ENCODE measurements at regions not wholly inside any gene's neighbourhood (a gene's known extent, or its start where the extent isn't known, plus 50 kb on each side); places are given as distances from the start of the nearest gene placed in this dataset.

DNA sequence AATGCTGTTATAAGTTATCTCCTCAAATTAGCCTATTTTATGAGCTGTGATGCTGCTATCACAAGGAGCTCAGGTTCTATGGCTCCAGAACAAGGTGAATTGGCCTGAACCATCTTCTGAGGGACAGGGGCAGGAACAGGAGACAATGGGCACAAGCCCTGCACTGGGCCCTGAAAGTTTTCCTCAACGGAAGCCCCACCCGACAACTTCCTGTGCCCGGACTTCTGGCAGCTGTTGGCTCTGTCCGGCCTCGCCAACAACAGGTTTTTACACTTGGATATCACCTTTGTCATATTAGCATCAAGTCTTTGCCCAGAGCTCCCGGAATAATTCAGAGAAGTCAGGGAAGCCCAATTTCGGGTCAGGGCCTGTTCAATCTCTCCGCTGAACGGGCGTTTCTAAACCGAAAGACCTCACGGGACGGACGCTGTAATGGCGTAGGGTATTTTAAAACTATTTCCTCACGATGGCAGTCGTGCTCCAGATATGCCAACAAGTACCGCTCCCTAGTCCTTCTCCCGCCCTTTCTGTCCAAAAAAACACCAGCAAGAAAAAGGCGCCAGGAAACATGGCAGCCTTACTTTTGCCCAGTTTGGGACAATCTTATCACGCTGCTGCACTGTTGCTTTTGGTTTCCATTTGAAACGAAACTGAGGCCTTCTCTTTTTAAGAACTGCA is 201.0 kb upstream of the STK26 start:
- peak overlapping the region; percentile 39 to 61 for H3K4me3 ChIP-seq
- no peaks in the 10 kb centered on the region for H3K9me3 ChIP-seq
- peak; percentile 33 to 89 for DNase-seq (ENCODE audit: low spot score in 2 of 2)
- peak overlapping the region; percentile 76 to 77 for H3K27ac ChIP-seq
- intact Hi-C loops (cut with DNase I): no loop called here
- no peaks in the 10 kb centered on the region for H3K27me3 ChIP-seq
- H3K4me1 ChIP-seq: no peaks in the 10 kb centered on the region
- TF ChIP-seq, protein P1, sequence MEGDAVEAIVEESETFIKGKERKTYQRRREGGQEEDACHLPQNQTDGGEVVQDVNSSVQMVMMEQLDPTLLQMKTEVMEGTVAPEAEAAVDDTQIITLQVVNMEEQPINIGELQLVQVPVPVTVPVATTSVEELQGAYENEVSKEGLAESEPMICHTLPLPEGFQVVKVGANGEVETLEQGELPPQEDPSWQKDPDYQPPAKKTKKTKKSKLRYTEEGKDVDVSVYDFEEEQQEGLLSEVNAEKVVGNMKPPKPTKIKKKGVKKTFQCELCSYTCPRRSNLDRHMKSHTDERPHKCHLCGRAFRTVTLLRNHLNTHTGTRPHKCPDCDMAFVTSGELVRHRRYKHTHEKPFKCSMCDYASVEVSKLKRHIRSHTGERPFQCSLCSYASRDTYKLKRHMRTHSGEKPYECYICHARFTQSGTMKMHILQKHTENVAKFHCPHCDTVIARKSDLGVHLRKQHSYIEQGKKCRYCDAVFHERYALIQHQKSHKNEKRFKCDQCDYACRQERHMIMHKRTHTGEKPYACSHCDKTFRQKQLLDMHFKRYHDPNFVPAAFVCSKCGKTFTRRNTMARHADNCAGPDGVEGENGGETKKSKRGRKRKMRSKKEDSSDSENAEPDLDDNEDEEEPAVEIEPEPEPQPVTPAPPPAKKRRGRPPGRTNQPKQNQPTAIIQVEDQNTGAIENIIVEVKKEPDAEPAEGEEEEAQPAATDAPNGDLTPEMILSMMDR (IDR thresholded peaks at IDR 0.05): peak; percentile 36 to 75 (median 55)
- no peaks in the 10 kb centered on the region for H3K36me3 ChIP-seq

DNA sequence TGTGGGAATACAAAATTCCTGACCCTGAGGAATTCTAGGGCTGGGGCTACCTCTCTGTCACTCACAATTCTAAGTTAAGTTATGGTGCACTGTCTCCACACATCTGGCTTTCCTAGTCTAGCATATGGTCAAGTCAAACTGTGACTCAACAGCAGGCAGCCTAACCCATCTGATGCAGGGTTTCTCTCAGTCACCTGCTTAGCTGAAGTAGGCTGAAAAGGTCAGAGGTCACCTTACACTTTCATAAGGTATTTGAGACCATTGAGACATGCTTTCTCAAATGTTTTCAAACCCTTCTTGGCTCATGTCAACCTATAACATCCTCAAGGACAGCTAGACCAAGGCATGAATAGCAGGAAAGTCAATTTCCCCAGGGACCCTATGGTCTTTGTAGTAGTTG is 196.5 kb upstream of the STK26 start:
- Histone ChIP-seq H3K4me3 (no peak overlapping the region), H3K4me1 (no peaks in the 10 kb centered on the region), H3K27me3 (no peaks in the 10 kb centered on the region), H3K27ac (no peak overlapping the region), H3K36me3 (no peaks in the 10 kb centered on the region), H3K9me3 (no peaks in the 10 kb centered on the region)
- TF ChIP-seq, protein P1 (IDR thresholded peaks at IDR 0.05): no peak
- no peak for DNase-seq (ENCODE audit: low spot score in 2 of 2)
- intact Hi-C loops (cut with DNase I): no loop called here

DNA sequence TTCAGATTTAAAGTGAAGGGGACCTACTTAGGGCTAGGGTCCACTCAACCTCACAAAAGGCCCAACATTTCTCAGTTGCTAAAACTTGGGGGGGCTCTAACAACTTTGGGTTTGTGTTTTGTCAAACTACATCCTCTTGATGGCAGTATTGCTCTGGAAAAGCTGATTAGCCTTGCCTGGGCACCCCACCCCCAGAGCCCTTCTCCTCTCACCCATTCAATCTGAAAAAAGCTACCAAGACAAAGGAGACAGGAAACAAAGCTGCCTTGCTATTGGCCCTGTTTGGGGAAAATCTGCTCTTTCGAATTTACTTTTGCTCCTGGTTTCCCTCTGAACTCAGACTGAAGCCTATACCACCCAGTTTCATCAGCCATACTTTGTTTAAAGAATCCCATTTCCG is 195.2 kb upstream of the STK26 start:
- Histone ChIP-seq H3K27me3 (no peaks in the 10 kb centered on the region), H3K27ac (no peak overlapping the region), H3K4me3 (no peak overlapping the region), H3K9me3 (no peaks in the 10 kb centered on the region), H3K36me3 (no peaks in the 10 kb centered on the region), H3K4me1 (no peaks in the 10 kb centered on the region)
- intact Hi-C loops (cut with DNase I): no loop called here
- no peak for DNase-seq (ENCODE audit: low spot score in 2 of 2)
- TF ChIP-seq, protein P1 (IDR thresholded peaks at IDR 0.05): no peak

GRCh38 chrX:131828482-131828881 is 194.6 kb upstream of the STK26 start:
- TF ChIP-seq, protein P1 (IDR thresholded peaks at IDR 0.05): no peak
- no peaks in the 10 kb centered on the region for H3K4me1 ChIP-seq
- H3K36me3 ChIP-seq: no peaks in the 10 kb centered on the region
- intact Hi-C loops (cut with DNase I): no loop called here
- no peaks in the 10 kb centered on the region for H3K9me3 ChIP-seq
- DNase-seq (ENCODE audit: low spot score in 2 of 2): no peak
- no peak overlapping the region for H3K27ac ChIP-seq
- H3K27me3 ChIP-seq: no peaks in the 10 kb centered on the region
- H3K4me3 ChIP-seq: no peak overlapping the region

GRCh38 chrX:131830400-131831184 is 192.5 kb upstream of the STK26 start:
- Histone ChIP-seq H3K4me3 (peak overlapping the region in 1 of 2 donors; percentile 51), H3K27ac (peak overlapping the region in 1 of 2 donors; percentile 67), H3K4me1 (no peaks in the 10 kb centered on the region), H3K9me3 (no peaks in the 10 kb centered on the region), H3K27me3 (no peaks in the 10 kb centered on the region), H3K36me3 (no peaks in the 10 kb centered on the region)
- intact Hi-C loops (cut with DNase I): no loop called here
- DNase-seq (ENCODE audit: low spot score in 2 of 2): peak in 1 of 2 donors; percentile 84
- TF ChIP-seq, protein P1 (IDR thresholded peaks at IDR 0.05): peak; percentile 53 to 66 (median 54)

All from ascending aorta (tissue), 2 donors.